SK-N-MC (cell line): ENCODE measurements at regions not wholly inside any gene's neighbourhood (a gene's known extent, or its start where the extent isn't known, plus 50 kb on each side); places are given as distances from the start of the nearest gene placed in this dataset.

Source experiments
- DNase-seq: peaks from one replicate; pipeline ENCODE4 v3.0.0-alpha.2; 2011; ENCODE audit warnings: low read depth, low spot score
- H3K27ac ChIP-seq: fragments of 200-600 bp; sonication (generic); 2 replicates; pipeline ENCODE4 v1.5.1; 2016; ENCODE audit warnings: mixed run types
- H3K36me3 ChIP-seq: fragments of 200-600 bp; sonication (generic); 2 replicates; pipeline ENCODE4 v1.6.1; 2017; ENCODE audit warnings: antibody characterized with exemption, low read length, mixed read lengths; ENCODE audit not compliant: insufficient read depth
- H3K4me3 ChIP-seq: fragments of 200-600 bp; sonication (generic); 2 replicates; pipeline ENCODE4 v1.5.1; 2016
- H3K9ac ChIP-seq: fragments of 200-600 bp; sonication (generic); 2 replicates; pipeline ENCODE4 v1.8.0; 2017; ENCODE audit warnings: mixed run types, mixed read lengths; ENCODE audit not compliant: insufficient read length
- H3K9me3 ChIP-seq: fragments of 200-600 bp; sonication (generic); 2 replicates; pipeline ENCODE4 v1.6.1; 2017; ENCODE audit warnings: low read depth, mild to moderate bottlenecking, antibody characterized with exemption, low read length, moderate library complexity, mixed read lengths
- EZH2 ChIP-seq: fragments of 200-600 bp; sonication (generic); IDR thresholded peaks from one replicate; pipeline ENCODE4 v1.6.1; 2017; ENCODE audit warnings: antibody characterized with exemption
- FOXP2 ChIP-seq: optimal IDR thresholded peaks from 2 replicates; pipeline ENCODE3; 2011; ENCODE audit warnings: mild to moderate bottlenecking, moderate library complexity; ENCODE audit not compliant: insufficient read depth; ENCODE audit errors: extremely low read length, control extremely low read depth
- POLR2AphosphoS5 ChIP-seq: IDR thresholded peaks from 2 replicates; pipeline ENCODE4 v1.6.1; 2012; ENCODE audit warnings: mild to moderate bottlenecking, low read depth, low read length, borderline replicate concordance

- H3K9me3 ChIP-seq = no peaks in the 10 kb centered on the region
- no peak overlapping the region for H3K27ac ChIP-seq
- no peak overlapping the region for H3K9ac ChIP-seq
- TF ChIP-seq FOXP2 (no peak), EZH2 (no peak), POLR2AphosphoS5 (no peak)
- no peak overlapping the region for H3K4me3 ChIP-seq
- H3K36me3 ChIP-seq = no peaks in the 10 kb centered on the region
- no peak for DNase-seq
These were observed 638.0 kb downstream of the NYAP2 start for GRCh38 chr2:226037526-226037925.

- TF ChIP-seq EZH2 = no peak
- TF ChIP-seq FOXP2 = no peak
- no peaks in the 10 kb centered on the region for H3K9me3 ChIP-seq
- DNase-seq = no peak
- H3K4me3 ChIP-seq = peak overlapping the region; percentile 69
- H3K27ac ChIP-seq = no peak overlapping the region
- no peaks in the 10 kb centered on the region for H3K36me3 ChIP-seq
- H3K9ac ChIP-seq = peak overlapping the region; percentile 7
These were observed 632.4 kb downstream of the NYAP2 start for GRCh38 chr2:226031647-226032501.

GRCh38 chr2:226030788-226031646 is 631.5 kb downstream of the NYAP2 start:
- Histone ChIP-seq H3K4me3 (peak overlapping the region; percentile 69), H3K36me3 (no peaks in the 10 kb centered on the region), H3K27ac (no peak overlapping the region), H3K9ac (peak overlapping the region; percentile 7), H3K9me3 (no peaks in the 10 kb centered on the region)
- 0 out of 2 replicates have a peak, but pooled peaks have one; percentile 21 for TF ChIP-seq POLR2AphosphoS5
- TF ChIP-seq FOXP2 = no peak
- no peak for DNase-seq

- no peaks in the 10 kb centered on the region for H3K9me3 ChIP-seq
- H3K36me3 ChIP-seq = no peaks in the 10 kb centered on the region
- TF ChIP-seq EZH2 = no peak
- no peak for TF ChIP-seq POLR2AphosphoS5
- TF ChIP-seq FOXP2 = no peak
- H3K27ac ChIP-seq = no peak overlapping the region
- no peak for DNase-seq
- H3K4me3 ChIP-seq = peak overlapping the region; percentile 69
- no peak overlapping the region for H3K9ac ChIP-seq
These were observed 630.9 kb downstream of the NYAP2 start for GRCh38 chr2:226030369-226030768.

GRCh38 chr2:226023946-226024345 is 624.4 kb downstream of the NYAP2 start:
- Histone ChIP-seq H3K36me3 (no peaks in the 10 kb centered on the region), H3K27ac (no peak overlapping the region), H3K9me3 (no peaks in the 10 kb centered on the region), H3K9ac (no peak overlapping the region), H3K4me3 (no peak overlapping the region)
- DNase-seq = no peak
- TF ChIP-seq FOXP2 (no peak), POLR2AphosphoS5 (no peak), EZH2 (no peak)

DNA sequence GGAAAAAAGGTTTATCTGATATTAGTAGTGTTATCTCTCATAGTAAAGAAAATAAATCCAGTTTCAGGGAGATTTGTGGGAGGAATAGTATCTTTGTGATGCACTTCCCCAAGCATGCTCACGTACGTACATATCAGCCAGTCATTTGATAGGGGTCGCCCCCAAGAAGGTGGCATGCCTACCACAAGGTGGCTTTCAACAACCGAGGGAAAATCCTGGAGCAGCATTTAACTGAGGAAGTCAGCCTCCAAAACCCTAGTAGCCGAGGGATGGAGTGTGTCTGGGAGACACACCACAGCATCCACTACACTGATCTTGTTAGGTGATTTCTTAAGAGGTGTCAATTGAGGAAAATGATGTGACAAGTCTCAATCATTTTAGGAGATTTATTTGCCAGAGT is 623.9 kb downstream of the NYAP2 start:
- no peak for DNase-seq

DNA sequence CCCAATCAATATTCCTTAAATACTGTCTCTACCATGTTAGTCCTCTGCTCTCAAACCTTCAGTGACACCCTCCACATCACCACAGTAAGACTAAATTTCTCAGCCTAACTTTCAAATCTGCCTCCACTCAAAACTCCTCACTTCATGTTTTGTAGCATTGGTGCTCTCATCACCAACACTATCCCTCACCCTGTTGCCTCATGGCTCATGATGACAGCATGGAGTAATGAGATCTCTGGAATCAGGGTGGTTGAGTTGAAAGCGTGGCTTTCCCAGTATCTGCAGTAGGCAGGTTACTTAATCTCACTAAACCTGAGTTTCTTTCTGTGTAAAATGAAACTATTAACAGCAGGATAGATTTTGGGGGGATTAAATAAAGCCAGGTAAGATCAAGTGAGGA is 621.4 kb downstream of the NYAP2 start:
- Histone ChIP-seq H3K9ac (no peak overlapping the region), H3K4me3 (no peak overlapping the region), H3K9me3 (no peaks in the 10 kb centered on the region), H3K36me3 (no peaks in the 10 kb centered on the region), H3K27ac (no peak overlapping the region)
- no peak for DNase-seq
- TF ChIP-seq EZH2 (no peak), FOXP2 (no peak), POLR2AphosphoS5 (no peak)

More for the DNA sequence above, 623.9 kb downstream of the NYAP2 start:
- no peaks in the 10 kb centered on the region for H3K9me3 ChIP-seq
- H3K27ac ChIP-seq = no peak overlapping the region
- no peaks in the 10 kb centered on the region for H3K36me3 ChIP-seq
- no peak overlapping the region for H3K9ac ChIP-seq
- TF ChIP-seq POLR2AphosphoS5 = no peak
- no peak for TF ChIP-seq FOXP2
- TF ChIP-seq EZH2 = no peak
- H3K4me3 ChIP-seq = no peak overlapping the region

DNA sequence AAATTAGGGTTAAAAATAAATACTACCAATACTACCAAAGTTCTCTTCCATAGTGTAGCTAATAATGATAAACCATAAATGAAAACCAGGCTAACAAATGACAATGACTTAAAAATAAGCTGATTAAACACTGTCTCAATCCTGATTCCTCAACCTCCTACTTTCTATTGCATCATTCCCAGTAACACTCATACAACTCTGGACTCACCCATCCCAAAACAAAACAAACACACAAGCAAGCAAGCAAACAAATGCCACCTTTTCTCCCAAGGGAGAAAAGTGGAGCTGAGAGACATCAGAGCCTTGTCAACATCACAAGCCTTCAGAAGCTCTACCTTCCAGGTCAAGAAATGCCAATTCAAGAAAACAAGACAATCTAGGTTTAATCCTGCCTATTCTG is 620.7 kb downstream of the NYAP2 start:
- Histone ChIP-seq H3K27ac (no peak overlapping the region), H3K9ac (no peak overlapping the region), H3K4me3 (no peak overlapping the region), H3K9me3 (no peaks in the 10 kb centered on the region), H3K36me3 (no peaks in the 10 kb centered on the region)
- TF ChIP-seq EZH2 = no peak
- TF ChIP-seq POLR2AphosphoS5 = no peak
- no peak for TF ChIP-seq FOXP2
- no peak for DNase-seq
